GM12864 (cell line): ENCODE measurements at regions not wholly inside any gene's neighbourhood (a gene's known extent, or its start where the extent isn't known, plus 50 kb on each side); places are given as distances from the start of the nearest gene placed in this dataset.

Experiments used
- DNase-seq: peaks from one replicate; pipeline ENCODE4 v3.0.0-alpha.2; 2011; ENCODE audit warnings: low read depth
- H3K4me3 ChIP-seq: 2 replicates; pipeline ENCODE4 v1.5.1; 2011; ENCODE audit warnings: mild to moderate bottlenecking, low read depth, low read length, control low read depth
- CTCF ChIP-seq: IDR thresholded peaks from 2 replicates; pipeline ENCODE4 v1.5.1; 2011; ENCODE audit warnings: low read depth, mild to moderate bottlenecking, moderate library complexity, low read length, control low read depth, inconsistent platforms; ENCODE audit errors: missing control alignments

DNA sequence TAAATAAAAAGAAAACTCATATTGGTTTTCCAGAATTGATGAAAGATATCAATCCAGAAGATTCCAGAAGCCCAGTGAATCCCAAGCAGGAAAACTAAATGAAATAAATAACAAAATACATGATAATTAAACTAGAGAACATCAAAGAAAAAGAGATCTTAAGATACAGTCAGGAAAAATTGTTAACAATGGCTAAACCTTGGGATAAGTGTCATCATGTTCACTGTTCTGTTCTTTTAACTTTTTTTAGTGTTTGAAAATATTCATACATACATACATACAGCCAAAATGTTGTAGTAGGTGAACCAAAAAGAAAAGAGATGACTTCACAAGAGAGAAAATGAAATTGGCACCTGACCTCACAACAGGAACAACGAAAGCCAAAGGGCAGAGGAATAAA lies 72.2 kb upstream of the MYCN start:
- no peak for DNase-seq
- no peak overlapping the region for H3K4me3 ChIP-seq
- no peak for TF ChIP-seq CTCF

- no peak overlapping the region for H3K4me3 ChIP-seq
- DNase-seq: no peak
- no peak for TF ChIP-seq CTCF
These were observed 71.6 kb upstream of the MYCN start for GRCh38 chr2:15868704-15869103.

GRCh38 chr2:15869396-15869795 lies 71.0 kb upstream of the MYCN start:
- no peak for TF ChIP-seq CTCF
- DNase-seq: no peak
- H3K4me3 ChIP-seq: no peak overlapping the region

DNA sequence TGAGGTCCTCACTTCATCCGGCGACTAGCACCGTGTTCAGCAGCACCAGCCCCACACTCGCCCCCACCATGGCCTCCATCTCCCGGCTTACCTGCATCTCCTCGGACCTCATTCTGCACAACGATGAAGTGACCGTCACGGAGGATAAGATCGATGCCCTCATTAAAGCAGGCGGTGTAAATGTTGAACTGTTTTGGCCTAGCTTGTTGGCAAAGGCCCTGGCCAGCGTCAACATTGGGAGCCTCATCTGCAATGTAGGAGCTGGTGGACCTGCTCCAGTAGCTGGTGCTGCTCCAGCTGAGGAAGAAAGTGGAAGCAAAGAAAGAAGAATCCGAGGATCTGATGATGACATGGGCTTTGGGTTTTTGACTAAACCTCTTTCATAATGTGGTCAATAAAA lies 70.5 kb upstream of the MYCN start:
- H3K4me3 ChIP-seq: no peak overlapping the region
- no peak for DNase-seq
- TF ChIP-seq CTCF: no peak

- no peak for DNase-seq
- no peak overlapping the region for H3K4me3 ChIP-seq
- no peak for TF ChIP-seq CTCF
These were observed 69.8 kb upstream of the MYCN start for GRCh38 chr2:15870565-15870964.

DNA sequence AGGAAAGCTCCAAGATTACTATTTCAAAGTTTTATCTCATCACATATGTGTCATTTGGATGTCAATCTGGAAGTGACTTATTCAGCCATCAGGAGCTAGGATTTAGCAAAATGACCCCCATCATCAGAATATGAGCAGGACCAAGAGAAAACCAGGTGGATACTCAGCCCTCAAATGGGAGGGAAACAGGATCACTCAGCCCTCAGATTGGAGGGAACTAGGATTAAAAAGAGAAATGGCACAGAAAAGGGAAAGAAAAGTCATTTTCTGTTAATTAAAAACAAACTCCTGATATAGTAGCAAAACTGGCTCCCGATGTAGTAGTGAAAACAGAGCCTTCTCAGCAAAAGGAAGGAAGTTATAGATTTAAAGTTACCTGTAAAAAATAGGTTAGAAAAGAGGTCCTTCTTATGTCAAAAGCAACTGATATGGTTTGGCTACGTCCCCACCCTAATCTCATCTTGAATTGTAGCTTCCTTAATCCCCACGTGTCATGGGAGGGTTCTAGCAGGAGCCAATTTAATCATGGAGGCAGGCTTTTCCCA lies 69.0 kb upstream of the MYCN start:
- H3K4me3 ChIP-seq: no peak overlapping the region
- no peak for TF ChIP-seq CTCF
- no peak for DNase-seq

DNA sequence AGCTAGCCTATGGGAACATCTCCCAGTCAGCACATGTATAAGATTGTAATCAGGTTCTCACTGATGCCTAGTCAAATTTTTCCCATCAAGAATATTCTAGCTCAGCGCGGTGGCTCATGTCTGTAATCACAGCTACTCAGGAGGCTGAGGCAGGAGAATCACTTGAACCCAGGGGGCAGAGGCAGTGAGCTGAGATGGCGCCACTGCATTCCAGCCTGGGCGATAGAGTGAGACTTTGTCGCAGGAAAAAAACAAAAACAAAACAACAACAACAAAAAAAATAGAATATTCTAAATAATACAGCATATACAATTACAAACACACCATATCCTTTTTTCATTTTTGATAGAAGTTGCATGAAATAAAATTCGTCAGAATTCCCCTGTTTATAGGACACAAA lies 67.5 kb upstream of the MYCN start:
- no peak for TF ChIP-seq CTCF
- no peak for DNase-seq
- no peak overlapping the region for H3K4me3 ChIP-seq
